H54 (cell line): ENCODE measurements at regions not wholly inside any gene's neighbourhood (a gene's known extent, or its start where the extent isn't known, plus 50 kb on each side); places are given as distances from the start of the nearest gene placed in this dataset.

Experiments used
- DNase-seq: peaks from one replicate; pipeline ENCODE4 v3.0.0; 2011; ENCODE audit warnings: low spot score, mixed read lengths; ENCODE audit not compliant: insufficient read length
- FAIRE-seq: peaks from 3 replicates; lab custom pipeline; 2011; peaks lifted over from hg19 to GRCh38; lab: Jason Lieb, UNC
- POLR2A ChIP-seq: IDR thresholded peaks from 2 replicates; pipeline ENCODE4 v1.6.1; 2011; ENCODE audit warnings: low read depth, mild to moderate bottlenecking, low read length

DNA sequence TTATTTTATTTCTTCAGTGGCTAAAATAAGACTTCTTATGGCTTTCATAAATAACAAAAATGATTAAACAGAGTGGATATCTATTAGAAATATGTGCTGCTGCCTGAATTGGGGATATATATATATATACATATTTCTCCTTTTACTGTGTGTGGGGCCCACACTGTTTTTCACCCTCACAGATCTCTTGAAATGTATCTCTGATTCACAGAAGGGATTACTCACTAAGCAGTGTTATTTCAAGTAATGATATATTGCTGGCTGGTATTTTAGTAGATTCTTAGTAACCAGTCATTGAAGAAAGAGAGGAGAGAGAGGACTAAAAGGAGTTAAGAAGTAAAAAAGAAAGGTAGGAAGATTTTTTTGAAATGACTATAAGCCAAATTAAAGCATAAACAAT, 308.6 kb upstream of the NRP1 start:
- FAIRE-seq (peak; percentile 90), DNase-seq (peak; percentile 27)
- no peak for TF ChIP-seq POLR2A

- no peak for FAIRE-seq
- no peak for DNase-seq
- no peak for TF ChIP-seq POLR2A
Observed at GRCh38 chr10:33638891-33639290, 304.4 kb upstream of the NRP1 start.

DNA sequence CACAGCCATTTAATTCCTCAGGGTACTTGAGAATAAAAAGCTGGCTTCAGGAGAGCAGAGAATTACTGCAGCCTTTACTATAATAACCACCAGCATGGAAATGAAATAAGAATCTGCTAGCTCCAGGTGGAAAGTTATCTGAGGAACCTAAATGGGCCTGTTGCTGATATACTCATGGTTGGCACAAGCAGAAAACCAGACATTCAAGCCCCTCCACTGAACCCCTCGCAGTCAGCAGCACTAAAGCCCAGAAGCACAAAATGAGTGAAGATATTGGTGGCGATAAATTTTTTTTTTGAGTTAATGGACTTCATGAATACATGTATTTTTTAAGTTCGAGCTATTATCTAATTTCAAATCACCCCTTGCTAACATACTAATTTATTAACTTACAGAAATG, 303.9 kb upstream of the NRP1 start:
- FAIRE-seq = no peak
- TF ChIP-seq POLR2A = no peak

DNA sequence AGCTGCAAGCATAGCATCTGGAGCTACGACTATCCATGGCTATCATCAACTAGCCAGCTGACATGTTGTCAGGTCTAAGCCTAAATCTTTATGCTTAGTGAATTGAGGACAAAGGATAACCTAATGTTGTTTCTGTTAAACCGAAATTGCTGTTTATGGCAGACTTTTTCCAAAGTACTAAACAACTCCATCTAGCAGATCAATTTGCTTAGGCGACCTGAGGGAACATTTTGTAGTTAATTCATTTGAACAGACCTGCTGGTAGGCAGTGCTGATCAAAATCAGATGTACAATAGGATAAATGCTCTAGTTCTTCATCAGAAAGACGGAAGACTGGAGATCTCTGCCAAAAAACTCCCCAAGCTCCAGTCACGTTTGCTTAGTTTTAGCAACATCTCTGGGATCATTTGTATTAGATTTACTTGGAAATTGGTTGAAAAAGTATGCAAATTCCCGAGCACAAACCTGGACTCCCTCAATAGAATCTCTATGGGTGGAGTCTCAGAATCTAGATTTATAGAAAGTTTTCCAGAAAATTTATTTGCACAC, 301.6 kb upstream of the NRP1 start:
- TF ChIP-seq POLR2A = no peak
- no peak for DNase-seq
- FAIRE-seq = no peak

More for the DNA sequence above, 303.9 kb upstream of the NRP1 start:
- no peak for DNase-seq

DNA sequence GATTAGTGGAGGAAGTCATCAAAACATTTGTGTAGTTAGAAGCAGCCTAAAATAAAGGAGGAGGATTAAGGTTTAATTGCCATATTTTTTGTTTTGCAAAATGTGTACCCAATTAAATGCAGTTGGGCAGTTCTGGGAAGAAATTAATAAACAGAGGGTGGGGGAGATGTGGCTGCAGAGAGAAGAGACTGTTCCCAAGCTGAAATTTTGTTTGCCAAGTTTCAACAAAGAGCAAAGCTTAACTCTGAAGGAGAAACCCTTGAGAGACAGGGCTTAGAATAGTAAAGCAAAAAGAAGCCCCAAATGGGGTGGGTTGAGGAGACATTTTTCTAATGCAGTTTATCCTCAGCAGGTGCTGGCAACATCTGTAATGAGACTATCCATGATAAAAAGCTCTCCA, 298.0 kb upstream of the NRP1 start:
- no peak for TF ChIP-seq POLR2A
- FAIRE-seq = no peak

GRCh38 chr10:33631991-33632390, 297.5 kb upstream of the NRP1 start:
- DNase-seq (no peak), FAIRE-seq (no peak)
- no peak for TF ChIP-seq POLR2A

More for the DNA sequence above, 298.0 kb upstream of the NRP1 start:
- no peak for DNase-seq

- FAIRE-seq (no peak), DNase-seq (no peak)
- TF ChIP-seq POLR2A = no peak
Observed at GRCh38 chr10:33630761-33631160, 296.3 kb upstream of the NRP1 start.

DNA sequence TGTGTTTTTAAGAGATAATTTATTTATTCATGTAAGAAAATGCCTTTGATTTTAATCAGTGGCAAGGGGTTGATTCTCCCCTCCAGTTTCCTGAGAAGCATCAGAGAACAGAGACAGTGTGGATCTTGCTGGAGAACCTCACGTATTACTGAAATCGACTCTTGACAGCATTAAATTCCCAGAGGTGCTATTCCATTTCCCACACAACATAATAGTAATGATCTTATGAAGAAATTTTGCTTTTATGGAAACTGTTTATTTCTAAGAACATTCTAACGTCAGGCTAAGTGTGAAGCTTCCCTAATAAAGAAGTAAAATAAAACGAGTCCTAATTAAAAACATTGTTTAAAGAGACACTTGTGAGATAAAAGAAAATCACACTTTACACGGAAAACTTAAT, 293.1 kb upstream of the NRP1 start:
- DNase-seq (no peak), FAIRE-seq (no peak)
- no peak for TF ChIP-seq POLR2A

DNA sequence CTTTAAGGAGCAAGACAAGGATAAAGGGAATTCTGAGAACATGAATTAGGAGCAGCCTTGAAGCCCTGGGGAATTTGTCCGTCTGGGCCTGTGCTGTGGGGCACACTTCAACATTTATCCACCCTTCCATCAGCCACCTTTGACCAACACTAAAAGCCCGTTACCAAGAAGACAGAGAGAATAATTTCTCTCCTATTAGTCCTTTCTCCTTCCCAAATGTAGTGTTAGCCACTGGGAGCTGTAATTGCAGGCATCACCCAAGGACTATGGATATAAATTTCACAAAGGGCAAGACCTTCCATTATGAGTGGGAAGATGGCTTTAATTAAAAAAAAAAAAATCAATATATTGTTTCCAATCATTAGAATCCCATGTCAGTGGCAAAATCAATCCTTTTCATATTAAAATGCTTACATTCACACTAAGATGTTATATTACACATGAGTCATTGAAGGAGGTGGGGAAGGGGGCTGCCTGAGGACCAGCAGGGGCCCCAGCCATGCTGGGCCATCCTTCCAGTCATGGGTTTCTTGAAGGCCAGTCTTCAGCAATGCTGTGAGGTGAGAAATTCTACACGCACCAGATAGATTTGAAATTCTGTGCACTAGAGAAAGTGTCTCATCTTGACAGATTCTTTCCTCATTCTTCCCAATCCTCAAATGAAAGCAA, 292.5 kb upstream of the NRP1 start:
- FAIRE-seq = no peak
- no peak for TF ChIP-seq POLR2A
- DNase-seq = no peak

- no peak for TF ChIP-seq POLR2A
- DNase-seq (no peak), FAIRE-seq (no peak)
Observed at GRCh38 chr10:33623669-33624068, 289.2 kb upstream of the NRP1 start.

- DNase-seq (no peak), FAIRE-seq (no peak)
- no peak for TF ChIP-seq POLR2A
Observed at GRCh38 chr10:33621101-33621500, 286.6 kb upstream of the NRP1 start.

- TF ChIP-seq POLR2A = no peak
- FAIRE-seq (no peak), DNase-seq (no peak)
Observed at GRCh38 chr10:33618196-33618595, 283.7 kb upstream of the NRP1 start.

- no peak for TF ChIP-seq POLR2A
- no peak for DNase-seq
- no peak for FAIRE-seq
Observed at GRCh38 chr10:33617381-33618080, 283.1 kb upstream of the NRP1 start.

- TF ChIP-seq POLR2A = no peak
- no peak for DNase-seq
- no peak for FAIRE-seq
Observed at GRCh38 chr10:33616956-33617355, 282.5 kb upstream of the NRP1 start.

DNA sequence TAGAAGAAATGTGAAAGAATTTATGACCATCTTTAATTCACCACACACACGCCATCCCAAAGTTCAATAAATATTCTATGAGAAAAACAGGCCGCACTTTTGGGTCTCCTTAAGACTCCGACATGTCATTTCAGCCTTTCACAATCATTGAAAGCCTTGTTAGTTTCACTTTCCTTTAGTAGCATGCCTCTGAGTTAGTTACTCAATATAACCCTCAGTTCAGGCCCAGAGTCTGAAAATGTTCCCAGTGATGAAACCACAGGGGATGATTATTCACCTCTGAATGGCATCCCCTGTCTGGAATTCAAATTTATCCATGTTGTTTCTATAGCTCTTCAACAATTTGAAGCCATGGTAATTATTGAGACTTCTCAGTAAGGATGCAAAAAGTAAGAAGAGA, 278.1 kb upstream of the NRP1 start:
- DNase-seq (no peak), FAIRE-seq (no peak)
- TF ChIP-seq POLR2A = no peak

DNA sequence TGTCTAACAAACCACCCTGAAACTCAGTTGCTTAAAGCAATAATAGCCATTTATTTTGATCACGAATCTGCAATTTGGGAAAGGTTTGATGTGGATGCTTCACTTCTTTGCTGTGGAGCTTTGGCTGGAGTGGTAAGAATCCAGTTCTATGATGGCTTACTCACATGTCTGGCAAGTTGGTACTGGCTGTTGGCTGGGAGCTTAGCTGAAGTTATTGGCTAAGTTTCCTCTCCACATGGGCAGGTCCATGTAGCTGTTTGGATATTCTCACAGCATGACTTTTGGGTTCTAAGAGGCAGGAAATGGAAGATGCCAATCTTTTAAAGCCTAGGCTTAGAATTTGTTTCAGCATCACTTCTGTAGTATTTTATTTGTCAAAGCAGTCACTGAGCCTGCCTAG, 277.6 kb upstream of the NRP1 start:
- no peak for TF ChIP-seq POLR2A
- DNase-seq = no peak
- FAIRE-seq = no peak
